GM23338 (cell line): ENCODE measurements at regions not wholly inside any gene's neighbourhood (a gene's known extent, or its start where the extent isn't known, plus 50 kb on each side); places are given as distances from the start of the nearest gene placed in this dataset.

Experiments used
- ATAC-seq: fragments of 200-7000 bp; cut with Tn5 transposase; 3 replicates; pipeline ENCODE4 v1.9.1; 2020
- DNase-seq: peaks from one replicate; pipeline ENCODE4 v3.0.0-alpha.2; 2015; ENCODE audit warnings: low spot score
- H2AFZ ChIP-seq: fragments of 200-600 bp; sonication (generic); 2 replicates; pipeline ENCODE4 v1.8.0; 2016; ENCODE audit warnings: antibody characterized with exemption, mild to moderate bottlenecking, moderate library complexity
- H3F3A ChIP-seq: fragments of 200-600 bp; sonication (generic); replicated peaks from 2 replicates; pipeline ENCODE4 v1.8.0; 2017; ENCODE audit warnings: antibody characterized with exemption, mixed run types, low read depth
- H3K27ac ChIP-seq: fragments of 200-600 bp; sonication (generic); 2 replicates; pipeline ENCODE4 v1.6.1; 2016; ENCODE audit warnings: low read depth
- H3K27me3 ChIP-seq: fragments of 200-600 bp; sonication (generic); 2 replicates; pipeline ENCODE4 v1.8.0; 2016; ENCODE audit warnings: mild to moderate bottlenecking, mixed run types, moderate library complexity; ENCODE audit not compliant: insufficient read depth
- H3K36me3 ChIP-seq: fragments of 200-600 bp; sonication (generic); 2 replicates; pipeline ENCODE4 v1.8.0; 2016; ENCODE audit warnings: mild to moderate bottlenecking; ENCODE audit not compliant: insufficient read depth
- H3K4me1 ChIP-seq: fragments of 200-600 bp; sonication (generic); 2 replicates; pipeline ENCODE4 v1.8.0; 2016; ENCODE audit warnings: mild to moderate bottlenecking, moderate library complexity; ENCODE audit not compliant: insufficient read depth
- H3K4me2 ChIP-seq: fragments of 200-600 bp; sonication (generic); 2 replicates; pipeline ENCODE4 v1.7.1; 2017; ENCODE audit warnings: mixed run types
- H3K4me3 ChIP-seq: fragments of 200-600 bp; sonication (generic); 2 replicates; pipeline ENCODE4 v1.6.1; 2016; ENCODE audit warnings: mixed run types
- H3K79me2 ChIP-seq: fragments of 200-600 bp; sonication (generic); replicated peaks from 2 replicates; pipeline ENCODE4 v1.8.0; 2017; ENCODE audit warnings: mild to moderate bottlenecking; ENCODE audit not compliant: insufficient read depth
- H3K9me2 ChIP-seq: fragments of 200-600 bp; sonication (generic); 2 replicates; pipeline ENCODE4 v1.8.0; 2017; ENCODE audit not compliant: insufficient read depth
- H4K20me1 ChIP-seq: fragments of 200-600 bp; sonication (generic); replicated peaks from 2 replicates; pipeline ENCODE4 v1.8.0; 2017; ENCODE audit warnings: mild to moderate bottlenecking; ENCODE audit not compliant: insufficient read depth
- H3K27ac Mint-ChIP-seq: 2 replicates; pipeline ENCODE4 v1.8.0; 2020; ENCODE audit warnings: inconsistent platforms, mild to moderate bottlenecking, moderate library complexity, mixed read lengths
- H3K27me3 Mint-ChIP-seq: 3 replicates; pipeline ENCODE4 v1.8.0; 2022; ENCODE audit warnings: low read depth, mild to moderate bottlenecking, moderate library complexity, mixed read lengths, inconsistent platforms; ENCODE audit not compliant: insufficient read depth, poor library complexity
- H3K36me3 Mint-ChIP-seq: 3 replicates; pipeline ENCODE4 v1.8.0; 2021; ENCODE audit warnings: low read depth, mild to moderate bottlenecking, inconsistent platforms, moderate library complexity, mixed read lengths
- H3K4me1 Mint-ChIP-seq: 3 replicates; pipeline ENCODE4 v1.8.0; 2020; ENCODE audit warnings: mild to moderate bottlenecking, inconsistent platforms, mixed read lengths
- H3K4me3 Mint-ChIP-seq: 3 replicates; pipeline ENCODE4 v1.8.0; 2021; ENCODE audit warnings: moderate library complexity, mild to moderate bottlenecking, inconsistent platforms, mixed read lengths
- H3K9me3 Mint-ChIP-seq: 3 replicates; pipeline ENCODE4 v1.8.0; 2020; ENCODE audit warnings: moderate library complexity, mild to moderate bottlenecking, inconsistent platforms, mixed read lengths
- CREB1 ChIP-seq: fragments of 250-450 bp; sonication (Bioruptor Pico); IDR thresholded peaks from 2 replicates; pipeline ENCODE4 v1.5.0; 2020; ENCODE audit warnings: low read depth, mild to moderate bottlenecking, moderate library complexity
- ETS1 ChIP-seq: IDR thresholded peaks from 2 replicates; pipeline ENCODE4 v1.6.1; 2016; ENCODE audit warnings: antibody characterized with exemption
- EZH2 ChIP-seq: fragments of 200-600 bp; sonication (generic); IDR thresholded peaks from one replicate; pipeline ENCODE4 v1.8.0; 2017; ENCODE audit warnings: antibody characterized with exemption, mild to moderate bottlenecking, low read depth; ENCODE audit not compliant: unreplicated experiment
- NANOG ChIP-seq: IDR thresholded peaks from 2 replicates; pipeline ENCODE4 v1.6.1; 2016; ENCODE audit warnings: antibody characterized with exemption, borderline replicate concordance
- POLR2AphosphoS5 ChIP-seq: IDR thresholded peaks from 2 replicates; pipeline ENCODE4 v1.6.1; 2016; ENCODE audit warnings: antibody characterized with exemption, low read depth
- REST ChIP-seq: IDR thresholded peaks from one replicate; pipeline ENCODE4 v1.6.1; 2018; ENCODE audit warnings: antibody characterized with exemption; ENCODE audit not compliant: unreplicated experiment
- STAT1 ChIP-seq: IDR thresholded peaks from one replicate; pipeline ENCODE4 v1.6.1; 2016; ENCODE audit warnings: antibody characterized with exemption; ENCODE audit not compliant: unreplicated experiment
- ZNF114 ChIP-seq: fragments of 250-450 bp; sonication (Bioruptor Pico); IDR thresholded peaks from 2 replicates; pipeline ENCODE4 v1.5.0; 2020; ENCODE audit warnings: mild to moderate bottlenecking, moderate library complexity
- TF ChIP-seq, protein P1 (sequence below): fragments of 250-450 bp; sonication (Bioruptor Pico); IDR thresholded peaks from 2 replicates; pipeline ENCODE4 v1.5.0; 2020; ENCODE audit warnings: mild to moderate bottlenecking, moderate library complexity

GRCh38 chr12:38141239-38141638, 175.3 kb upstream of the ALG10B start:
- H3K4me1 ChIP-seq: no peaks in the 10 kb centered on the region
- no peak overlapping the region for H2AFZ ChIP-seq
- Mint-ChIP-seq H3K27me3 (peaks cover 5% of the 10 kb centered on the region), H3K36me3 (peaks cover 30% of the 10 kb centered on the region), H3K4me1 (no peaks in the 10 kb centered on the region; the same call in 2 of the 3 replicates), H3K27ac (no peak overlapping the region), H3K9me3 (peaks cover 99% of the 10 kb centered on the region), H3K4me3 (no peak overlapping the region)
- ATAC-seq: no peak
- no peaks in the 10 kb centered on the region for H3K27me3 ChIP-seq
- no peak overlapping the region for H3K27ac ChIP-seq
- H3K9me2 ChIP-seq: no peaks in the 10 kb centered on the region
- no peaks in the 10 kb centered on the region for H3K79me2 ChIP-seq
- no peak overlapping the region for H3K4me3 ChIP-seq
- no peak for TF ChIP-seq EZH2
- TF ChIP-seq STAT1: no peak
- no peak for TF ChIP-seq POLR2AphosphoS5
- no peaks in the 10 kb centered on the region for H4K20me1 ChIP-seq
- no peaks in the 10 kb centered on the region for H3K36me3 ChIP-seq
- DNase-seq: no peak
- no peak overlapping the region for H3K4me2 ChIP-seq
- H3F3A ChIP-seq: no peaks in the 10 kb centered on the region

DNA sequence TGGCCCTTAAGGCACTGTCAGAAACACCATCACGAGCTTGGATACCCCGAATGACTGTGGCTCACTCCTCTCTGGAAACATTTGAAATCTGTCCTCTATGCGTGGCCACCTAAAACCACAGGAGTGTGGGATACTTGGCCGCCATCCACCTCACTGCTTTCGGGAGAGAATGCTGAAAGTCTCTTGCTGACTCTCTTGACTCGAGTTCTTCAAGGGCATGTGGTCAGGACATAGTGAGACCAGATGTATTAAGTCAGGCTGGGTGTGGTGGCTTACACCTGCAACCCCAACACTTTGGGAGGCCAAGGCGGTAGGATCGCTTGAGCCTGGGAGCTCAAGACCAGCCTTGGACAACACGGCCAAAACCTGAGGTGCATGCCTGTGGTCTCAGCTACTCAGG, 174.7 kb upstream of the ALG10B start:
- Mint-ChIP-seq H3K4me1 (no peaks in the 10 kb centered on the region; the same call in 2 of the 3 replicates), H3K4me3 (no peak overlapping the region), H3K27ac (no peak overlapping the region), H3K36me3 (peaks cover 28% of the 10 kb centered on the region), H3K9me3 (peaks cover 99% of the 10 kb centered on the region), H3K27me3 (peaks cover 5% of the 10 kb centered on the region)
- H3K79me2 ChIP-seq: no peaks in the 10 kb centered on the region
- H3K27me3 ChIP-seq: no peaks in the 10 kb centered on the region
- ATAC-seq: no peak
- no peaks in the 10 kb centered on the region for H3F3A ChIP-seq
- no peaks in the 10 kb centered on the region for H3K9me2 ChIP-seq
- H3K4me1 ChIP-seq: no peaks in the 10 kb centered on the region
- DNase-seq: no peak
- H2AFZ ChIP-seq: no peak overlapping the region
- H4K20me1 ChIP-seq: no peaks in the 10 kb centered on the region
- no peaks in the 10 kb centered on the region for H3K36me3 ChIP-seq
- no peak overlapping the region for H3K4me2 ChIP-seq
- H3K4me3 ChIP-seq: no peak overlapping the region
- no peak overlapping the region for H3K27ac ChIP-seq
- TF ChIP-seq POLR2AphosphoS5: no peak
- no peak for TF ChIP-seq REST
- TF ChIP-seq NANOG: no peak
- TF ChIP-seq ZNF114 (CRISPR knock-in tag): no peak
- TF ChIP-seq ETS1: no peak
- TF ChIP-seq CREB1 (CRISPR knock-in tag): no peak
- TF ChIP-seq, protein P1, sequence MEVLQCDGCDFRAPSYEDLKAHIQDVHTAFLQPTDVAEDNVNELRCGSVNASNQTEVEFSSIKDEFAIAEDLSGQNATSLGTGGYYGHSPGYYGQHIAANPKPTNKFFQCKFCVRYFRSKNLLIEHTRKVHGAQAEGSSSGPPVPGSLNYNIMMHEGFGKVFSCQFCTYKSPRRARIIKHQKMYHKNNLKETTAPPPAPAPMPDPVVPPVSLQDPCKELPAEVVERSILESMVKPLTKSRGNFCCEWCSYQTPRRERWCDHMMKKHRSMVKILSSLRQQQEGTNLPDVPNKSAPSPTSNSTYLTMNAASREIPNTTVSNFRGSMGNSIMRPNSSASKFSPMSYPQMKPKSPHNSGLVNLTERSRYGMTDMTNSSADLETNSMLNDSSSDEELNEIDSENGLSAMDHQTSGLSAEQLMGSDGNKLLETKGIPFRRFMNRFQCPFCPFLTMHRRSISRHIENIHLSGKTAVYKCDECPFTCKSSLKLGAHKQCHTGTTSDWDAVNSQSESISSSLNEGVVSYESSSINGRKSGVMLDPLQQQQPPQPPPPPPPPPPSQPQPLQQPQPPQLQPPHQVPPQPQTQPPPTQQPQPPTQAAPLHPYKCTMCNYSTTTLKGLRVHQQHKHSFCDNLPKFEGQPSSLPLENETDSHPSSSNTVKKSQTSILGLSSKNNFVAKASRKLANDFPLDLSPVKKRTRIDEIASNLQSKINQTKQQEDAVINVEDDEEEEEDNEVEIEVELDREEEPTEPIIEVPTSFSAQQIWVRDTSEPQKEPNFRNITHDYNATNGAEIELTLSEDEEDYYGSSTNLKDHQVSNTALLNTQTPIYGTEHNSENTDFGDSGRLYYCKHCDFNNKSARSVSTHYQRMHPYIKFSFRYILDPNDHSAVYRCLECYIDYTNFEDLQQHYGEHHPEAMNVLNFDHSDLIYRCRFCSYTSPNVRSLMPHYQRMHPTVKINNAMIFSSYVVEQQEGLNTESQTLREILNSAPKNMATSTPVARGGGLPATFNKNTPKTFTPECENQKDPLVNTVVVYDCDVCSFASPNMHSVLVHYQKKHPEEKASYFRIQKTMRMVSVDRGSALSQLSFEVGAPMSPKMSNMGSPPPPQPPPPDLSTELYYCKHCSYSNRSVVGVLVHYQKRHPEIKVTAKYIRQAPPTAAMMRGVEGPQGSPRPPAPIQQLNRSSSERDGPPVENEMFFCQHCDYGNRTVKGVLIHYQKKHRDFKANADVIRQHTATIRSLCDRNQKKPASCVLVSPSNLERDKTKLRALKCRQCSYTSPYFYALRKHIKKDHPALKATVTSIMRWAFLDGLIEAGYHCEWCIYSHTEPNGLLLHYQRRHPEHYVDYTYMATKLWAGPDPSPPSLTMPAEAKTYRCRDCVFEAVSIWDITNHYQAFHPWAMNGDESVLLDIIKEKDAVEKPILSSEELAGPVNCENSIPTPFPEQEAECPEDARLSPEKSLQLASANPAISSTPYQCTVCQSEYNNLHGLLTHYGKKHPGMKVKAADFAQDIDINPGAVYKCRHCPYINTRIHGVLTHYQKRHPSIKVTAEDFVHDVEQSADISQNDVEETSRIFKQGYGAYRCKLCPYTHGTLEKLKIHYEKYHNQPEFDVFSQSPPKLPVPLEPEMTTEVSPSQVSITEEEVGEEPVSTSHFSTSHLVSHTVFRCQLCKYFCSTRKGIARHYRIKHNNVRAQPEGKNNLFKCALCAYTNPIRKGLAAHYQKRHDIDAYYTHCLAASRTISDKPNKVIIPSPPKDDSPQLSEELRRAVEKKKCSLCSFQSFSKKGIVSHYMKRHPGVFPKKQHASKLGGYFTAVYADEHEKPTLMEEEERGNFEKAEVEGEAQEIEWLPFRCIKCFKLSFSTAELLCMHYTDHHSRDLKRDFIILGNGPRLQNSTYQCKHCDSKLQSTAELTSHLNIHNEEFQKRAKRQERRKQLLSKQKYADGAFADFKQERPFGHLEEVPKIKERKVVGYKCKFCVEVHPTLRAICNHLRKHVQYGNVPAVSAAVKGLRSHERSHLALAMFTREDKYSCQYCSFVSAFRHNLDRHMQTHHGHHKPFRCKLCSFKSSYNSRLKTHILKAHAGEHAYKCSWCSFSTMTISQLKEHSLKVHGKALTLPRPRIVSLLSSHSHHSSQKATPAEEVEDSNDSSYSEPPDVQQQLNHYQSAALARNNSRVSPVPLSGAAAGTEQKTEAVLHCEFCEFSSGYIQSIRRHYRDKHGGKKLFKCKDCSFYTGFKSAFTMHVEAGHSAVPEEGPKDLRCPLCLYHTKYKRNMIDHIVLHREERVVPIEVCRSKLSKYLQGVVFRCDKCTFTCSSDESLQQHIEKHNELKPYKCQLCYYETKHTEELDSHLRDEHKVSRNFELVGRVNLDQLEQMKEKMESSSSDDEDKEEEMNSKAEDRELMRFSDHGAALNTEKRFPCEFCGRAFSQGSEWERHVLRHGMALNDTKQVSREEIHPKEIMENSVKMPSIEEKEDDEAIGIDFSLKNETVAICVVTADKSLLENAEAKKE (CRISPR knock-in tag): no peak
- no peak for TF ChIP-seq EZH2
- TF ChIP-seq STAT1: no peak
